ENCODE measurements at regions not wholly inside any gene's neighbourhood (a gene's known extent, or its start where the extent isn't known, plus 50 kb on each side); places are given as distances from the start of the nearest gene placed in this dataset.
"Not testable (repeated sequence)": the region's sequence is repeated elsewhere in the genome, so short reads cannot be mapped to it uniquely, and the experiment has no call there.

DNA sequence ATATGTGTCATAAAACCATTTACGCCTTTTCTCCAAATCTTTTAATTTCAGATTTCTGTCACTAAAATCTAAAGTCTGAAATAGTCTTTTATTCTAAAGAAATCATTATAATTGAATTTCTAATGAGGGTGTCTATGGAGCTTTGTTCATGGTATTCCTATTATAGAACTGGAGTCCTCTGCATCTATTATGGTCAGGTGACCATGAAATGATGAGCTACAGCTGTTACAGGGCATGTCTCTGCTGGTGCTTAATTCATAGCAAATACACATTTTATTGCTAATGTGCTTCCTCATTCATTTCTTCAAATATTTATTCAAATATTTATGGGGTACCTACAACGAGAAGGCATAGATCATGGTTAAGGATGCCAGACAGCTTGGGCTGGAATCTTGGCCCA is 126.1 kb downstream of the NAA11 start:
- intact Hi-C loops (cut with DNase I; ENCODE audit: low total_unique reads), result no loop called here
- Histone ChIP-seq H3K4me3 (no peak overlapping the region), H3K36me3 (no peaks in the 10 kb centered on the region), H3K4me1 (no peaks in the 10 kb centered on the region), H3K27ac (no peak overlapping the region), H3K27me3 (replicated peaks in 1 of 7) (no peaks in the 10 kb centered on the region), H3K9me3 (no peaks in the 10 kb centered on the region)
- no peak for DNase-seq
- 81 to 91% (median 85%) methylated on average over 2 of the region's 2 CpGs for WGBS, 5 donors
- no peak for TF ChIP-seq POLR2A (IDR thresholded peaks at IDR 0.05)
- TF ChIP-seq, protein P1, sequence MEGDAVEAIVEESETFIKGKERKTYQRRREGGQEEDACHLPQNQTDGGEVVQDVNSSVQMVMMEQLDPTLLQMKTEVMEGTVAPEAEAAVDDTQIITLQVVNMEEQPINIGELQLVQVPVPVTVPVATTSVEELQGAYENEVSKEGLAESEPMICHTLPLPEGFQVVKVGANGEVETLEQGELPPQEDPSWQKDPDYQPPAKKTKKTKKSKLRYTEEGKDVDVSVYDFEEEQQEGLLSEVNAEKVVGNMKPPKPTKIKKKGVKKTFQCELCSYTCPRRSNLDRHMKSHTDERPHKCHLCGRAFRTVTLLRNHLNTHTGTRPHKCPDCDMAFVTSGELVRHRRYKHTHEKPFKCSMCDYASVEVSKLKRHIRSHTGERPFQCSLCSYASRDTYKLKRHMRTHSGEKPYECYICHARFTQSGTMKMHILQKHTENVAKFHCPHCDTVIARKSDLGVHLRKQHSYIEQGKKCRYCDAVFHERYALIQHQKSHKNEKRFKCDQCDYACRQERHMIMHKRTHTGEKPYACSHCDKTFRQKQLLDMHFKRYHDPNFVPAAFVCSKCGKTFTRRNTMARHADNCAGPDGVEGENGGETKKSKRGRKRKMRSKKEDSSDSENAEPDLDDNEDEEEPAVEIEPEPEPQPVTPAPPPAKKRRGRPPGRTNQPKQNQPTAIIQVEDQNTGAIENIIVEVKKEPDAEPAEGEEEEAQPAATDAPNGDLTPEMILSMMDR (IDR thresholded peaks at IDR 0.05 in 8 of 11, conservative IDR thresholded peaks at IDR 0.05 in 3 of 11), result no peak
- no peak for TF ChIP-seq POLR2AphosphoS5 (IDR thresholded peaks at IDR 0.05)

DNA sequence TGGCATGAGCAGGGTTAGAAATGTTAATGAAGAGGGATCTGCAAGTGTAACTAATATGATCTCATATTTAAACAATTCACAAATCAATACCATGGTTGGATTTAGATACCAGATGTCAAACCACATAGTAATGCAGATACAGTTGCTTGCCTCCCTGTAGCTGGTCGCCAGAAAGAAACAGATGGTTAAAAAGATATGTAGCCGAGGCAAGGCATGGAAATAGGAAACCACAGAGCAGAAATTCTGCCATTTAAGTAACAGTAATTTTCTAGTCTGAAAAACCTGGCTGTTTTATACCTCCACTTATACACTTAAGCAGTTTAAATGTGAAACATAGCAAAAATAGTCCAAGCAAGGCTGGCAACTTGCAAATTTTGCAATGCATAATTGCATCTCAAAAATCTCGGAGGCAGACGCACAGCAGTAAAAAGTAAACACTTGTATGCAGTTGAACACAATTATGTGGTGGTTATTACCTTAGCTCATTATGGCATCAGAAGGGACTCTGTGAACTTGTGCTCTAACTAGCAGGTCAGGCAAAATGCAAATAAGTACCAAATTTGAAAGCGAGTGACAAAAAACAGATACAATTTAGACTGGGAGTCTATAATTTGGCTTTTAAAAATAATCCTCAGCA is 126.8 kb downstream of the NAA11 start:
- no peak overlapping the region for H3K4me3 ChIP-seq
- WGBS, 5 donors, result 62 to 73% (median 63%) methylated on average over 5 of the region's 5 CpGs
- peaks cover 0 to 3% (median 0%) of the 10 kb centered on the region in 8 donors for H3K9me3 ChIP-seq
- H3K4me1 ChIP-seq, result no peaks in the 10 kb centered on the region
- no peaks in the 10 kb centered on the region for H3K36me3 ChIP-seq
- no peak overlapping the region for H3K27ac ChIP-seq
- intact Hi-C loops (cut with DNase I; ENCODE audit: low total_unique reads), result no loop called here
- no peak for TF ChIP-seq POLR2AphosphoS5 (IDR thresholded peaks at IDR 0.05)
- TF ChIP-seq, protein P1 (IDR thresholded peaks at IDR 0.05 in 8 of 11, conservative IDR thresholded peaks at IDR 0.05 in 3 of 11), result no peak
- no peak for TF ChIP-seq POLR2A (IDR thresholded peaks at IDR 0.05)
- DNase-seq, result no peak
- H3K27me3 ChIP-seq (replicated peaks in 1 of 7), result no peaks in the 10 kb centered on the region

GRCh38 chr4:79197275-79198009 is 128.4 kb downstream of the NAA11 start:
- Histone ChIP-seq H3K4me3 (no peak overlapping the region), H3K27ac (no peak overlapping the region), H3K9me3 (peaks cover 0 to 5% (median 0%) of the 10 kb centered on the region in 8 donors), H3K27me3 (replicated peaks in 1 of 7) (no peaks in the 10 kb centered on the region), H3K4me1 (no peaks in the 10 kb centered on the region), H3K36me3 (no peaks in the 10 kb centered on the region)
- TF ChIP-seq POLR2A (IDR thresholded peaks at IDR 0.05), result no peak
- TF ChIP-seq, protein P1 (IDR thresholded peaks at IDR 0.05 in 8 of 11, conservative IDR thresholded peaks at IDR 0.05 in 3 of 11), result no peak
- no peak for TF ChIP-seq POLR2AphosphoS5 (IDR thresholded peaks at IDR 0.05)
- intact Hi-C loops (cut with DNase I; ENCODE audit: low total_unique reads), result no loop called here
- WGBS, 5 donors, result 82 to 85% (median 83%) methylated on average over 3 of the region's 3 CpGs
- no peak for DNase-seq

DNA sequence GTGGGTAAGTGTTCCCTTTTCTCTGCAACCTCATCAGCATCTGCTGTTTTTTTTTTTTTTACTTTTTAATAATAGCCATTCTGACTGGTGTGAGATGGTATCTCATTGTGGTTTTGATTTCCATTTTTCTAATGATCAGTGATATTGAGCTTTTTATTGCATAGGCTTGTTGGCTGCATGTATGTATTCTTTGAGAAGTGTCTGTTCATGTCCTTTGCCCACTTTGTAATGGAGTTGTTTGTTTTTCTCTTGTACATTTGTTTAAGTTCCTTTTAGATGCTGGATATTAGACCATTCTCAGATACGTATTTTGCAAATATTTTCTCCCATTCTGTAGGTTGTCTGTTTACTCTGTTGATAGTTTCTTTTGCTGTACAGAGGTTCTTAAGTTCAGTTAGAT is 134.6 kb downstream of the NAA11 start:
- H3K4me1 ChIP-seq; H3K4me3 ChIP-seq; H3K36me3 ChIP-seq; H3K27me3 ChIP-seq (replicated peaks in 1 of 7); DNase-seq; H3K27ac ChIP-seq; intact Hi-C loops (cut with DNase I; ENCODE audit: low total_unique reads): not testable (repeated sequence)
- H3K9me3 ChIP-seq, result peaks cover 0 to 31% (median 7%) of the 10 kb centered on the region in 8 donors
- WGBS, 5 donors, result 66 to 100% (median 79%) methylated on average over 1 of the region's 1 CpG
